ENCODE measurements at regions not wholly inside any gene's neighbourhood (a gene's known extent, or its start where the extent isn't known, plus 50 kb on each side); places are given as distances from the start of the nearest gene placed in this dataset.

GRCh38 chr16:86651013-86651627, 72.8 kb downstream of the FOXL1 start:
- no peak for TF ChIP-seq EZH2 (IDR thresholded peaks at IDR 0.05; ENCODE audit: insufficient read depth, poor library complexity, severe bottlenecking)
- Histone ChIP-seq H2AFZ (no peak overlapping the region), H3K9ac (no peak overlapping the region), H4K20me1 (ENCODE audit: insufficient read depth) (no peaks in the 10 kb centered on the region), H3F3A (ENCODE audit: insufficient read depth) (peaks cover 14% of the 10 kb centered on the region; the same call in 1 of the 2 replicates), H3K36me3 (ENCODE audit: low read depth) (no peaks in the 10 kb centered on the region), H3K79me2 (ENCODE audit: insufficient read depth) (no peaks in the 10 kb centered on the region), H3K27me3 (replicated peaks; ENCODE audit: insufficient read depth) (no peaks in the 10 kb centered on the region), H3K9me3 (ENCODE audit: low read depth) (no peaks in the 10 kb centered on the region), H3K9me2 (ENCODE audit: insufficient read depth) (no peaks in the 10 kb centered on the region), H3K27ac (no peak overlapping the region), H3K4me3 (no peak overlapping the region), H3K4me2 (ENCODE audit: unreplicated experiment) (no peak overlapping the region), H3K4me1 (ENCODE audit: insufficient read depth) (peaks cover 11% of the 10 kb centered on the region)
- in situ Hi-C loops (cut with MboI) = no loop called here
- DNase-seq = no peak
- 75 to 78% methylated on average over 9 of the region's 9 CpGs for WGBS, 2 experiments (ENCODE audit: low coverage in 1 of 2, low lambda C conversion rate in 2 of 2, missing lambda C conversion rate in 2 of 2)

GRCh38 chr16:86651823-86652222, 73.5 kb downstream of the FOXL1 start:
- Histone ChIP-seq H4K20me1 (ENCODE audit: insufficient read depth) (no peaks in the 10 kb centered on the region), H3K4me2 (ENCODE audit: unreplicated experiment) (no peak overlapping the region), H3K4me3 (no peak overlapping the region), H3K27ac (no peak overlapping the region), H3K9ac (no peak overlapping the region), H3K27me3 (replicated peaks; ENCODE audit: insufficient read depth) (no peaks in the 10 kb centered on the region), H3F3A (ENCODE audit: insufficient read depth) (peaks cover 14% of the 10 kb centered on the region; the same call in 1 of the 2 replicates), H2AFZ (no peak overlapping the region), H3K9me2 (ENCODE audit: insufficient read depth) (no peaks in the 10 kb centered on the region), H3K4me1 (ENCODE audit: insufficient read depth) (peaks cover 11% of the 10 kb centered on the region), H3K9me3 (ENCODE audit: low read depth) (no peaks in the 10 kb centered on the region), H3K36me3 (ENCODE audit: low read depth) (no peaks in the 10 kb centered on the region), H3K79me2 (ENCODE audit: insufficient read depth) (no peaks in the 10 kb centered on the region)
- in situ Hi-C loops (cut with MboI) = no loop called here
- WGBS, 2 experiments (ENCODE audit: low coverage in 1 of 2, low lambda C conversion rate in 2 of 2, missing lambda C conversion rate in 2 of 2) = 82 to 85% methylated on average over 6 of the region's 6 CpGs
- TF ChIP-seq EZH2phosphoT487 (IDR thresholded peaks at IDR 0.05; ENCODE audit: insufficient read depth, low read depth) (no peak), EZH2 (IDR thresholded peaks at IDR 0.05; ENCODE audit: insufficient read depth, poor library complexity, severe bottlenecking) (no peak)
- no peak for DNase-seq

GRCh38 chr16:86653285-86654006, 75.1 kb downstream of the FOXL1 start:
- TF ChIP-seq EZH2 (IDR thresholded peaks at IDR 0.05; ENCODE audit: insufficient read depth, poor library complexity, severe bottlenecking) = no peak
- TF ChIP-seq EZH2phosphoT487 (IDR thresholded peaks at IDR 0.05; ENCODE audit: insufficient read depth, low read depth) = no peak
- no peaks in the 10 kb centered on the region for H3K36me3 ChIP-seq (ENCODE audit: low read depth)
- H4K20me1 ChIP-seq (ENCODE audit: insufficient read depth) = no peaks in the 10 kb centered on the region
- no peaks in the 10 kb centered on the region for H3K9me3 ChIP-seq (ENCODE audit: low read depth)
- H3K27ac ChIP-seq = peak overlapping the region; percentile 53
- peaks cover 14% of the 10 kb centered on the region; the same call in 1 of the 2 replicates for H3F3A ChIP-seq (ENCODE audit: insufficient read depth)
- H3K4me1 ChIP-seq (ENCODE audit: insufficient read depth) = peaks cover 11% of the 10 kb centered on the region
- WGBS, 2 experiments (ENCODE audit: low coverage in 1 of 2, low lambda C conversion rate in 2 of 2, missing lambda C conversion rate in 2 of 2) = 10 to 11% methylated on average over 13 of the region's 13 CpGs
- no peaks in the 10 kb centered on the region for H3K9me2 ChIP-seq (ENCODE audit: insufficient read depth)
- peak overlapping the region; percentile 43 for H3K4me2 ChIP-seq (ENCODE audit: unreplicated experiment)
- peak overlapping the region; percentile 38 for H3K9ac ChIP-seq
- H3K27me3 ChIP-seq (replicated peaks; ENCODE audit: insufficient read depth) = no peaks in the 10 kb centered on the region
- H3K4me3 ChIP-seq = no peak overlapping the region
- H2AFZ ChIP-seq = peak overlapping the region; percentile 35; the same call in 1 of the 2 replicates
- in situ Hi-C loops (cut with MboI) = no loop called here
- peak; percentile 91 for DNase-seq
- no peaks in the 10 kb centered on the region for H3K79me2 ChIP-seq (ENCODE audit: insufficient read depth)

DNA sequence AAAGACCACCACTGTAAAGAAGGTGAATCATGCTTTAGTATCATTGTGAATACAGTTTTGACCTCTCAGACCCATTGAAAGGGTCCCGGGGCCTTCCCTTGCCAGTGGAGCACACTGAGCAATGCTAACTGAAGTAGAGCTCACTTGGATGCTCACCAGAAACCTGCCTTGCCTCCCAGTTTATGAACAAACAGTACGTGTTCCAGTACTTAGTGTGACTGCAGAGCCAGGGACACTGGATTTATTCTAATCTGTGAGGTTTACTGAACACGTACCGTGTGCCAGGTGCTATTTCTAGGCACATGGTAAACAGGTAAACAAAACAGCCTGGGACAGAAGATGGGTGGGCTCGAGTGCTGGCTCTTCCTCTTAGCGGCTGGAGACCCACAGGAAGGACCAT, 79.6 kb downstream of the FOXL1 start:
- Histone ChIP-seq H3F3A (ENCODE audit: insufficient read depth) (peaks cover 27% of the 10 kb centered on the region), H3K4me3 (no peak overlapping the region), H3K9me2 (ENCODE audit: insufficient read depth) (no peaks in the 10 kb centered on the region), H3K9me3 (ENCODE audit: low read depth) (no peaks in the 10 kb centered on the region), H3K36me3 (ENCODE audit: low read depth) (no peaks in the 10 kb centered on the region), H3K4me2 (ENCODE audit: unreplicated experiment) (no peak overlapping the region), H2AFZ (no peak overlapping the region), H3K27ac (no peak overlapping the region), H3K79me2 (ENCODE audit: insufficient read depth) (no peaks in the 10 kb centered on the region), H3K27me3 (replicated peaks; ENCODE audit: insufficient read depth) (no peaks in the 10 kb centered on the region), H3K9ac (no peak overlapping the region), H4K20me1 (ENCODE audit: insufficient read depth) (no peaks in the 10 kb centered on the region), H3K4me1 (ENCODE audit: insufficient read depth) (peaks cover 29% of the 10 kb centered on the region)
- WGBS, 2 experiments (ENCODE audit: low coverage in 1 of 2, low lambda C conversion rate in 2 of 2, missing lambda C conversion rate in 2 of 2) = 83 to 86% methylated on average over 6 of the region's 6 CpGs
- no peak for DNase-seq
- no peak for TF ChIP-seq EZH2phosphoT487 (IDR thresholded peaks at IDR 0.05; ENCODE audit: insufficient read depth, low read depth)
- no peak for TF ChIP-seq EZH2 (IDR thresholded peaks at IDR 0.05; ENCODE audit: insufficient read depth, poor library complexity, severe bottlenecking)
- in situ Hi-C loops (cut with MboI) = no loop called here

Measured in GM23248 (cell line).